Muscle of leg (tissue), 3 donors: ENCODE measurements at regions not wholly inside any gene's neighbourhood (a gene's known extent, or its start where the extent isn't known, plus 50 kb on each side); places are given as distances from the start of the nearest gene placed in this dataset.

Experiments
- DNase-seq: peaks from one replicate; pipeline ENCODE4 v3.0.0; 2013
- H3K27ac ChIP-seq: one replicate; pipeline ENCODE4 v1.5.1; 2013; ENCODE audit warnings: mild to moderate bottlenecking, low read length, control low read depth
- H3K27me3 ChIP-seq: one replicate; pipeline ENCODE4 v1.6.1; 2013; ENCODE audit warnings: low read length; ENCODE audit not compliant: control insufficient read depth, insufficient read depth
- H3K36me3 ChIP-seq: one replicate; pipeline ENCODE4 v1.6.1; 2013; ENCODE audit warnings: low read length; ENCODE audit not compliant: control insufficient read depth, insufficient read depth
- H3K4me1 ChIP-seq: one replicate; pipeline ENCODE4 v1.6.1; 2013; ENCODE audit warnings: low read length; ENCODE audit not compliant: control insufficient read depth, insufficient read depth
- H3K4me3 ChIP-seq: one replicate; pipeline ENCODE4 v1.5.1; 2013; ENCODE audit warnings: low read length, control low read depth
- H3K9me3 ChIP-seq: replicated peaks from 2 replicates; pipeline ENCODE4 v1.6.1; 2013; ENCODE audit warnings: low read depth, low read length; ENCODE audit not compliant: control insufficient read depth
- WGBS: methylation state at CpG from one replicate; pipeline ENCODE4 v1.1.5; 2013; ENCODE audit warnings: missing lambda C conversion rate; ENCODE audit not compliant: insufficient coverage; 5-methylcytosine and 5-hydroxymethylcytosine counted together

GRCh38 chr6:71619836-71620235 lies 266.5 kb upstream of the RIMS1 start:
- no peaks in the 10 kb centered on the region for H3K4me1 ChIP-seq
- no peaks in the 10 kb centered on the region for H3K27me3 ChIP-seq
- no peak overlapping the region for H3K4me3 ChIP-seq
- no peaks in the 10 kb centered on the region for H3K36me3 ChIP-seq
- 65% methylated on average over 3 of the region's 4 CpGs for WGBS
- DNase-seq, result no peak
- no peak overlapping the region for H3K27ac ChIP-seq
- H3K9me3 ChIP-seq, result no peaks in the 10 kb centered on the region

DNA sequence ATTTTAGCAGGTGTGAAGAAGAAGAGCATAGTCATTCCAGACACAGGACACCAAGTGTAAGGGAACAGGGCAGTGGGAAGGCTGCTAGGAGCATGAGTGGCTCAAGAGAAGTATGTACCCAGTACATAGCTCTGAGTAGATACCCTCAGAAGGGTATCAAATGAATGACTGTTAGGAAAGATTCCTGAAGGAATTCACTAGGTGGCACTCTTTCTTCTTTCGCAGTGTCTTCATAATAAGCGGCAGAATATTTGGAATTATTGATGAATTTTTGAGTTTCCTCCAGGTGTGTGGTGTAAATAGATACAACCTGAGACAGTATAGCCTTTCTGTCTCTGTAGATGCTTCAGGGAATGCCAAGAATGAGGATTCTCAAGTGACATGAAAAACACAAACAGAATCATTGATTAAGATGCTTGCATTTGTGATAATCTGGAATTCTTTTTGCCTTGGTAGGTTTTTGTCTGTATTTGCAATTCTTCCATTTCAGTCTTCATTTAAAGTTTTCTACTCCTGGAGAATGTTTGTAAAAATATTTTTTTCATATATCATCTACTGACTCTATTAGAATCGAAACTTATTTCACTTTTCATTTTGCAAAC lies 264.3 kb upstream of the RIMS1 start:
- 40% methylated on average over 1 of the region's 3 CpGs for WGBS

DNA sequence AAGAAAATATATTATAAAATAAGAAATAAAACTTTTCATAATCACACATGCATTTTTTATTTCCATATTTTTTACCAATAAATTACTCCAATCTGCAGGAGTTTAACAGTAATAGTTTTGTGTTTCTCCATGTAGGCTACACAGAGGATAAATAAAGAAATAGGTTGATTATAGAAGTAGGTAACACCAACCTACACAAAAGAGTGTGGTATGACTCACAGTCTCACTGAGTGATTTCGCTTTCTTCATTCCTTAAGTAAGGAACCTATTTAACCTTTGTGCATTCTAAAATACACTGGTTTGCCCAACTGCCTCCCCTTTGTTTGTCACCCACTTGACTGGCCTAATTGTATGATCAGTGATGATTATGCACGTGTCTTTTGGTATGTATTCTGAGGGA lies 244.2 kb upstream of the RIMS1 start:
- Histone ChIP-seq H3K9me3 (no peaks in the 10 kb centered on the region), H3K36me3 (no peaks in the 10 kb centered on the region), H3K4me1 (no peaks in the 10 kb centered on the region), H3K4me3 (no peak overlapping the region), H3K27ac (no peak overlapping the region), H3K27me3 (no peaks in the 10 kb centered on the region)
- no peak for DNase-seq
- WGBS, result no CpG with 5 or more reads among the region's 2 CpGs

More for the DNA sequence above, 264.3 kb upstream of the RIMS1 start:
- no peaks in the 10 kb centered on the region for H3K27me3 ChIP-seq
- no peak overlapping the region for H3K27ac ChIP-seq
- no peak for DNase-seq
- H3K36me3 ChIP-seq, result no peaks in the 10 kb centered on the region
- H3K9me3 ChIP-seq, result peaks cover 6% of the 10 kb centered on the region
- H3K4me1 ChIP-seq, result no peaks in the 10 kb centered on the region
- H3K4me3 ChIP-seq, result no peak overlapping the region

DNA sequence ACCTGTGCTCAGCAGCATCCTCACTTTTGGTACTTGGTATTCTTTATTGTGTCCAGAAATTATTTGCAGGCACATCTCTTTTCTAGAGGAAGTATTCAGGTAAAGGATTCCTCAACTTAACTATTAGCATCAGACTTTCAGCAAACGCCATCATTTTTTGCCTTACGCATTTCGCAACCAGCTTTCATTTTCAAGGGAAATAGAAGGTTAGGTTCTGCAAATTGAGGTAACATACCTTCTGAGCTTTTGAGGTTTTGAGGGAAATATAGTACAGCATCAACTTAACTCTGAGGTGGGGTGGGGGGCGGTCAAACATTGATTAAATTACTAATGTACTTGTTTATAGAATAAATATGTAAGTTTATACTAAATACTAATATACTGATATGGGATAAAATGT lies 243.6 kb upstream of the RIMS1 start:
- Histone ChIP-seq H3K9me3 (no peaks in the 10 kb centered on the region), H3K36me3 (no peaks in the 10 kb centered on the region), H3K4me1 (no peaks in the 10 kb centered on the region), H3K27me3 (no peaks in the 10 kb centered on the region), H3K27ac (no peak overlapping the region), H3K4me3 (no peak overlapping the region)
- WGBS, result no CpG with 5 or more reads among the region's 4 CpGs
- DNase-seq, result no peak

GRCh38 chr6:71645299-71645698 lies 241.1 kb upstream of the RIMS1 start:
- H3K4me1 ChIP-seq, result no peaks in the 10 kb centered on the region
- H3K36me3 ChIP-seq, result no peaks in the 10 kb centered on the region
- H3K27ac ChIP-seq, result no peak overlapping the region
- no peak for DNase-seq
- 89% methylated on average over 3 of the region's 3 CpGs for WGBS
- no peak overlapping the region for H3K4me3 ChIP-seq
- H3K27me3 ChIP-seq, result no peaks in the 10 kb centered on the region
- no peaks in the 10 kb centered on the region for H3K9me3 ChIP-seq

DNA sequence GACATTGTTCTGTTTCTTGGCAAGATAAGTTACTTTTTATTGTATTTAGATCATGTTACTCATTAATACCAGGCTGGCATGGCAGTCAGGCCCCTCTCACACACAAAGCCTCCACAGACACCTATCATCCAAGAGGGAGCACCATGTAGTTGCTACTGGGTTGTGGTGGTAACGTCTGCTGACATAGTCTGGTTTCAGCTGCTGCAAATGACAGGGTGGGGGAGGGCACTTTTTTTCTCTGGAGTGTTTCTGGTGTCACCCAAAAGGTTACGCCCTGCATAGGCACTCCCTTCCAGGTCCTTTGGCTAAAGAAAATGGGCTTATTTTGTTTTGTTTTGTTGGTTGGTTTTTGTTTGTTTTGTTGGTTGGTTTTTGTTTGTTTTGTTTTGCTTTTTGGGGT lies 236.4 kb upstream of the RIMS1 start:
- Histone ChIP-seq H3K4me3 (no peak overlapping the region), H3K27ac (no peak overlapping the region), H3K4me1 (no peaks in the 10 kb centered on the region), H3K27me3 (no peaks in the 10 kb centered on the region), H3K36me3 (no peaks in the 10 kb centered on the region), H3K9me3 (no peaks in the 10 kb centered on the region)
- 100% methylated on average over 1 of the region's 2 CpGs for WGBS
- DNase-seq, result no peak

- H3K36me3 ChIP-seq, result no peaks in the 10 kb centered on the region
- H3K9me3 ChIP-seq, result no peaks in the 10 kb centered on the region
- peak; percentile 78 for DNase-seq
- no CpG with 5 or more reads among the region's 2 CpGs for WGBS
- no peaks in the 10 kb centered on the region for H3K4me1 ChIP-seq
- no peaks in the 10 kb centered on the region for H3K27me3 ChIP-seq
- H3K4me3 ChIP-seq, result no peak overlapping the region
- no peak overlapping the region for H3K27ac ChIP-seq
Measured at GRCh38 chr6:71651636-71652035, 234.7 kb upstream of the RIMS1 start.

GRCh38 chr6:71656121-71656520 lies 230.2 kb upstream of the RIMS1 start:
- Histone ChIP-seq H3K4me3 (no peak overlapping the region), H3K27me3 (no peaks in the 10 kb centered on the region), H3K36me3 (no peaks in the 10 kb centered on the region), H3K9me3 (no peaks in the 10 kb centered on the region), H3K4me1 (no peaks in the 10 kb centered on the region), H3K27ac (no peak overlapping the region)
- no peak for DNase-seq
- 40% methylated on average over 1 of the region's 1 CpG for WGBS

GRCh38 chr6:71665931-71666330 lies 220.4 kb upstream of the RIMS1 start:
- H3K4me3 ChIP-seq, result no peak overlapping the region
- no peaks in the 10 kb centered on the region for H3K9me3 ChIP-seq
- H3K27me3 ChIP-seq, result no peaks in the 10 kb centered on the region
- WGBS, result no CpG with 5 or more reads among the region's 3 CpGs
- no peak overlapping the region for H3K27ac ChIP-seq
- H3K36me3 ChIP-seq, result no peaks in the 10 kb centered on the region
- DNase-seq, result no peak
- H3K4me1 ChIP-seq, result no peaks in the 10 kb centered on the region

DNA sequence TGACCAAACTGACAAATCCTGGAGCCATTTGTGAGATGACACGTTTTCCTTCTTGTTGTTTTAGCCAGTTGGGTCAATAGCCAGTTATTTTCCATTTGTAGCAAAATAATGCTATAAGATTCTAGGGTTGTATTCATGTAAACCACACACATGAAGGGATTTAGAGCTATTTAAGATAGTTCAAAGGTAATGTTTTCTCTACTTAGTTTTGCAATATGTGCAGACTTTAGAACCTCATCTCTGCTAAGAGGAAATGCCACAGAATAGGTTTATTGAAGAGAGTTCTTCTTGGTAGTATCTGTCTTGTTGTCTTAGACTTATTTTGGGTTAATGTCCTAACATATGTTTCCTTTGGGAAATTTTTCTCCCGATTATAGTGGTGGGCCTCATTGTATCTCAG lies 213.5 kb upstream of the RIMS1 start:
- Histone ChIP-seq H3K36me3 (no peaks in the 10 kb centered on the region), H3K9me3 (no peaks in the 10 kb centered on the region)

DNA sequence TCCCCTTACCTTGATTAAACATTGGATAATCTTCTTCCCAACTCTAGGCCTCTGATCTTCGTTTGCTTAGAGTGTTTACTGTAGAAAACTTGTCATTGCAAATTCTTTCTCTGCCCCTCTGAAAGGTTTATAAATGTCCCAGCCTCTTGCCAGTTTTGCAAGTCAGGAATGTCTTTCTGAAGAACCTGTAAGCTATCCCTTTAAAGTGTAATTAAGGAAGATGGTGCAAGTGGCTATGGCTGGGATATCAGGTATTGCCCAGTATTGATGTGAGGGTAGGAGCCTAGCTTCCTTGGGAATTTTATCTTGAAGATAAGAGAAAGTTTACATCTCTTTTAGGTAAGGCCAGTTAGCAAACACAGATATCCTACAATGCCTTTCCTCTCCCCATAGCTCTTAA lies 211.0 kb upstream of the RIMS1 start:
- H3K9me3 ChIP-seq, result no peaks in the 10 kb centered on the region
- H3K27ac ChIP-seq, result no peak overlapping the region
- no peak overlapping the region for H3K4me3 ChIP-seq
- no peak for DNase-seq
- no CpG with 5 or more reads among the region's 1 CpG for WGBS
- no peaks in the 10 kb centered on the region for H3K27me3 ChIP-seq
- H3K36me3 ChIP-seq, result no peaks in the 10 kb centered on the region
- no peaks in the 10 kb centered on the region for H3K4me1 ChIP-seq

More for the DNA sequence above, 213.5 kb upstream of the RIMS1 start:
- Histone ChIP-seq H3K27ac (no peak overlapping the region), H3K4me1 (no peaks in the 10 kb centered on the region), H3K4me3 (no peak overlapping the region), H3K27me3 (no peaks in the 10 kb centered on the region)
- DNase-seq, result no peak
- no CpG with 5 or more reads among the region's 2 CpGs for WGBS
